ENCODE measurements at regions not wholly inside any gene's neighbourhood (a gene's known extent, or its start where the extent isn't known, plus 50 kb on each side); places are given as distances from the start of the nearest gene placed in this dataset.

DNA sequence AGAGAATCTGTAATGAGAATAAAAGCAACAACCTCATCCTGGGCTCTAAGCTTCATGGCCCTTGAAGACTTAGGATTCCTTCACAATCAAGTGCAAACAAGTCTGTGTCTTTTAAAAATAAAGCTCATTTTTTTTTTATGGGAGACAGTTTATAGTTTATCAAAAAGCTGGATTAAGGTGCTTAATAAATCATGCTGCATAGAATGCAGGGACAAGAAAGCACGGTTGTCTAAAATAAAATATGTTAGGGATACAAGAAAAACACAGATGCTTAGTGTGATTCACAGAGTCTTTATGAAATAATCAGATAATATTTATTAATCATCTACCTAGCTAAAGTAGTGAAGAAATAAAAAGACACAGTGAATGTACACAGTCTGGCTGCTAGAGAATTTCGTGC is 2045.9 kb upstream of the WWC1 start:
- Histone ChIP-seq H3K9ac (ENCODE audit: low read depth in 1 of 2, low read length in 2 of 2) (no peak overlapping the region), H3K27ac (ENCODE audit: low read depth in 2 of 2, low read length in 2 of 2) (no peak overlapping the region), H3K9me3 (ENCODE audit: control insufficient read depth in 2 of 2, low read length in 2 of 2) (no peaks in the 10 kb centered on the region), H3K27me3 (ENCODE audit: control insufficient read depth in 2 of 2, insufficient read depth in 2 of 2, low read length in 2 of 2) (no peaks in the 10 kb centered on the region), H3K4me3 (ENCODE audit: low read length in 2 of 2) (no peak overlapping the region), H3K4me1 (ENCODE audit: control insufficient read depth in 2 of 2, insufficient read depth in 2 of 2, low read length in 2 of 2) (no peaks in the 10 kb centered on the region), H3K36me3 (ENCODE audit: control insufficient read depth in 2 of 2, insufficient read depth in 2 of 2, low read length in 2 of 2) (no peaks in the 10 kb centered on the region)

DNA sequence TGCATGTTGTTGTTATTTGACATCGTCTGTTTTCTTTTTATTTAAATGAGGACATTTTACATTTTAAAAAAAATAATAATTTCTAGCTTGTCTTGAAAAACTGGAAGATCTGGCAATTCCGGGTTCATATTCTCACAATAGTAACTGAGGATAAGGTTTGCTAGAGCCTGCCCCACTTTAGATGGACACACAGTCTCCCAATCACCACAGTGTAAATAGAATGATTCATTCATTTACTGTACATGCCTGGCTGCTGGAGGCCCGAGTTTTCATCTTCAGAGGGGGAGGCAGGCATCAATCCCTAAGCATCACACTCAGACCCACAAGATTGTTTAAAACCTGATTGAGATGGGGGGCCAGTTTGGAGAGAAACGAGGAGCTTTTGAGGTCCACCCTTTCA is 2039.7 kb upstream of the WWC1 start:
- no peak overlapping the region for H3K27ac ChIP-seq (ENCODE audit: low read depth in 2 of 2, low read length in 2 of 2)
- peaks cover 0 to 5% of the 10 kb centered on the region in 2 donors for H3K9me3 ChIP-seq (ENCODE audit: control insufficient read depth in 2 of 2, low read length in 2 of 2)
- no peak overlapping the region for H3K9ac ChIP-seq (ENCODE audit: low read depth in 1 of 2, low read length in 2 of 2)
- no peaks in the 10 kb centered on the region for H3K4me1 ChIP-seq (ENCODE audit: control insufficient read depth in 2 of 2, insufficient read depth in 2 of 2, low read length in 2 of 2)
- no peak overlapping the region for H3K4me3 ChIP-seq (ENCODE audit: low read length in 2 of 2)
- no peaks in the 10 kb centered on the region for H3K36me3 ChIP-seq (ENCODE audit: control insufficient read depth in 2 of 2, insufficient read depth in 2 of 2, low read length in 2 of 2)
- H3K27me3 ChIP-seq (ENCODE audit: control insufficient read depth in 2 of 2, insufficient read depth in 2 of 2, low read length in 2 of 2) = no peaks in the 10 kb centered on the region

DNA sequence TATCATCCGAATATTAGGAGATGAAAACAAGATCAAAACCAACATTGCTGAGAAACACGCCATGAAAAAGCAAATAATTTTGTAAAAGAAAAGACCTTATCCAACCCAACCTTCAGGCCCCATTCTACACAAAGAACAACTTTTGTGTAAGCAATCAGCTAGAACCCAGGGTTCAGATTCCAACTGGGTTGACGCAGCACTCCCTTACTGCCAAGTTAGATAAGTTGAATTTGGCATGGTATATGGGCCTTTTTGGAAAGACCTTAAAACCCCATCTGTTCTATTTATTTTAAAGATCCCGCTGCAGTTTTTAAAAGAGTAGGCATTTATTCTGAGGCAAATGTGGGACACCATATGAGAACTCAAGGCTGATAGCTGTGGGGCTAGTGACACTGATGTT is 2033.8 kb upstream of the WWC1 start:
- H3K27me3 ChIP-seq (ENCODE audit: control insufficient read depth in 2 of 2, insufficient read depth in 2 of 2, low read length in 2 of 2) = no peaks in the 10 kb centered on the region
- peaks cover 0 to 5% of the 10 kb centered on the region in 2 donors for H3K9me3 ChIP-seq (ENCODE audit: control insufficient read depth in 2 of 2, low read length in 2 of 2)
- no peak overlapping the region for H3K27ac ChIP-seq (ENCODE audit: low read depth in 2 of 2, low read length in 2 of 2)
- no peak overlapping the region for H3K4me3 ChIP-seq (ENCODE audit: low read length in 2 of 2)
- H3K9ac ChIP-seq (ENCODE audit: low read depth in 1 of 2, low read length in 2 of 2) = no peak overlapping the region
- H3K36me3 ChIP-seq (ENCODE audit: control insufficient read depth in 2 of 2, insufficient read depth in 2 of 2, low read length in 2 of 2) = no peaks in the 10 kb centered on the region
- no peaks in the 10 kb centered on the region for H3K4me1 ChIP-seq (ENCODE audit: control insufficient read depth in 2 of 2, insufficient read depth in 2 of 2, low read length in 2 of 2)

DNA sequence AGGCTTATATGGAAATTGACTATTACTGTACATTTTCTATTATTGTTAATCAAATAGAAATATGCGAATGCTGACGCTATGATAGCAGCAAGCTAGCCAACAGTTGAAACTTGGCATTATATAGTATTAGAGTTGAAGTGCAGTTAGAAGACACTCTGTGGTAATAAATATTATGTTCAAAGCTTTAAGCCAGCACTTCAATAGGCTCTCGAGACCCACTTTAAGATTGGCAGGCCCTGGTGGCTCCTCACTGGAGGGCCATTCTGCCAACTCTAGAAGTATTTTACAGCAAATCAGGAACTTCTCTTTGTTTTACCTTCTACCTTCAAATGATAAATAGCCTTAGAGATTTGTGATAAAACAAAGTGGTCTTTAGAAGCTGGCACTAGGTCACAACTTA is 2029.0 kb upstream of the WWC1 start:
- Histone ChIP-seq H3K9ac (ENCODE audit: low read depth in 1 of 2, low read length in 2 of 2) (no peak overlapping the region), H3K27me3 (ENCODE audit: control insufficient read depth in 2 of 2, insufficient read depth in 2 of 2, low read length in 2 of 2) (no peaks in the 10 kb centered on the region), H3K9me3 (ENCODE audit: control insufficient read depth in 2 of 2, low read length in 2 of 2) (no peaks in the 10 kb centered on the region), H3K27ac (ENCODE audit: low read depth in 2 of 2, low read length in 2 of 2) (no peak overlapping the region), H3K4me3 (ENCODE audit: low read length in 2 of 2) (no peak overlapping the region), H3K36me3 (ENCODE audit: control insufficient read depth in 2 of 2, insufficient read depth in 2 of 2, low read length in 2 of 2) (no peaks in the 10 kb centered on the region), H3K4me1 (ENCODE audit: control insufficient read depth in 2 of 2, insufficient read depth in 2 of 2, low read length in 2 of 2) (no peaks in the 10 kb centered on the region)

DNA sequence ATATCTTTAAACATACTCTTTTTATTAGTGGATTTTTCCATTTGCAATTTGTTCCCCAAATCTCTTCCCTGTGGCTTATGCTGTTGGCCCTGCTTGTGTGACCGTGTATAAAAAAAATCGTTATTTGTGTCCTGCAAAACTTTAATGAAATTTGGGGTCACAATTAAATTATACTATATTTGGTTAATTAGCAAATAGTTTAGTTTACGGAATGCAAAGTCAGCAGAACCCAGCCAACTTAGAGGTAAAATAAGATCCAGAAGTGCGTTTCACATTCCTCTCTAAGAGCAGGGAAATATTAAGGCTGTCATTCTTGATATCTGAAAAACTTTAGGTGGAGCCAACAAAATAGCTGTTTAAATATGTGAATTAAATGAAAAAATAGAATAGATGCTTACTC is 2023.5 kb upstream of the WWC1 start:
- no peak overlapping the region for H3K27ac ChIP-seq (ENCODE audit: low read depth in 2 of 2, low read length in 2 of 2)

DNA sequence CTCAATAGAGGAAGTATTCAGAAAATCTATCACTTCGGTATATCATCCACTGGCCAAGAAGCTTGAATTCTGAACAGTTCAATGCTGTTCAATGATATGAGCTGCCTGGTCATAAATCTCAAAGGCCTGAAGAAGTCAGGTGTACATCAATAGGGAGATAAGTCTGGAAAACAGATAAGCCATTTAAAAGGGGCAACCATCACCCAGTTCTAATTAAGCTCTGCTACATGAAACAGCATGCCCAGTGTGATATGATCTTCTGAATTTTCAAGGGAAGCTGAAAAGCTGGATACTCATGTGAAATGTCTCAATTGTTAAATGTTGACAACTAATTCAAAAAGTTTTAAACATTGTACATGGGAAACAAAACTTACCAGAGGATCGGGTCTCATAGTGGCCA is 2020.7 kb upstream of the WWC1 start:
- Histone ChIP-seq H3K9me3 (ENCODE audit: control insufficient read depth in 2 of 2, low read length in 2 of 2) (no peaks in the 10 kb centered on the region), H3K9ac (ENCODE audit: low read depth in 1 of 2, low read length in 2 of 2) (no peak overlapping the region), H3K4me1 (ENCODE audit: control insufficient read depth in 2 of 2, insufficient read depth in 2 of 2, low read length in 2 of 2) (no peaks in the 10 kb centered on the region), H3K27ac (ENCODE audit: low read depth in 2 of 2, low read length in 2 of 2) (no peak overlapping the region), H3K27me3 (ENCODE audit: control insufficient read depth in 2 of 2, insufficient read depth in 2 of 2, low read length in 2 of 2) (no peaks in the 10 kb centered on the region), H3K36me3 (ENCODE audit: control insufficient read depth in 2 of 2, insufficient read depth in 2 of 2, low read length in 2 of 2) (no peaks in the 10 kb centered on the region), H3K4me3 (ENCODE audit: low read length in 2 of 2) (no peak overlapping the region)

More for the DNA sequence above, 2023.5 kb upstream of the WWC1 start:
- Histone ChIP-seq H3K36me3 (ENCODE audit: control insufficient read depth in 2 of 2, insufficient read depth in 2 of 2, low read length in 2 of 2) (no peaks in the 10 kb centered on the region), H3K27me3 (ENCODE audit: control insufficient read depth in 2 of 2, insufficient read depth in 2 of 2, low read length in 2 of 2) (no peaks in the 10 kb centered on the region), H3K4me3 (ENCODE audit: low read length in 2 of 2) (no peak overlapping the region), H3K4me1 (ENCODE audit: control insufficient read depth in 2 of 2, insufficient read depth in 2 of 2, low read length in 2 of 2) (no peaks in the 10 kb centered on the region), H3K9me3 (ENCODE audit: control insufficient read depth in 2 of 2, low read length in 2 of 2) (no peaks in the 10 kb centered on the region), H3K9ac (ENCODE audit: low read depth in 1 of 2, low read length in 2 of 2) (no peak overlapping the region)

DNA sequence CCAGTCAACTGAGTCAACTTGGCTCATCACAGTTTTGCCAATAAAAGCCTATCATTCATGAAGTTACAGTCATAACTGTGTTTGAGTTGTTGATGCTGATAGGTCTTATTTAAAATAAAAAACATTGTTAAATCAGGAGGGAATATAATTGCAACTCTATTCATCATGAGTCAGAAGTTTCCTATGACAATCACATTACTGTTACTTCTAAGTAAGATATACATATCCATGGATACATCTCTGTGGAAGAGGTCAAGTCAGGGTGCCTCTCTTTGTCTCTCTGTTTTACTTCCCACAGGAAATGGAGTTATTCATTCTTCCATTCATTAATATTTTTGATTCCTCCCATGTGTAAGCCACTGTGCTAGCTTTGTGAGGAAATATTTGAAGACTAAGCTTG is 2015.4 kb upstream of the WWC1 start:
- H3K4me1 ChIP-seq (ENCODE audit: control insufficient read depth in 2 of 2, insufficient read depth in 2 of 2, low read length in 2 of 2) = no peaks in the 10 kb centered on the region
- H3K9me3 ChIP-seq (ENCODE audit: control insufficient read depth in 2 of 2, low read length in 2 of 2) = no peaks in the 10 kb centered on the region
- H3K27ac ChIP-seq (ENCODE audit: low read depth in 2 of 2, low read length in 2 of 2) = no peak overlapping the region
- no peaks in the 10 kb centered on the region for H3K27me3 ChIP-seq (ENCODE audit: control insufficient read depth in 2 of 2, insufficient read depth in 2 of 2, low read length in 2 of 2)
- no peak overlapping the region for H3K4me3 ChIP-seq (ENCODE audit: low read length in 2 of 2)
- no peak overlapping the region for H3K9ac ChIP-seq (ENCODE audit: low read depth in 1 of 2, low read length in 2 of 2)
- no peaks in the 10 kb centered on the region for H3K36me3 ChIP-seq (ENCODE audit: control insufficient read depth in 2 of 2, insufficient read depth in 2 of 2, low read length in 2 of 2)

DNA sequence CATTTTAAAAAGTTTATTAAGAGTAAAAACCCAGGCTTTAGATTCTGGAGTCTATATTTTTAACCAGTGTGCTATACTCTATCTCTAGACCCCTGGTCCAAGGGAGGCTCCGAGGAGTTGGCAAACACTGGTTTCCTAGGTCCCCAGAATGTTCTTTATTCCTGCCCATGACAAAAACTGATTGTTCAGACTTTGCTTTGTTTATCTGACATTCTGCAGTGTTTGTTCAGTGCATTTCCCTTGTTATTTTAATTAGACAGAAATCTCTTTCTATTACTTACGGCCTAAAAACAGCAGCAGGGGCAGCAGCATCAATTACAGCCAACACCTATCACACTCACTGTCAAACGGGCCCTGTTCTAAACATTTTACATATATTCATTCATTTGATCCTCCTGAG is 2011.6 kb upstream of the WWC1 start:
- Histone ChIP-seq H3K4me1 (ENCODE audit: control insufficient read depth in 2 of 2, insufficient read depth in 2 of 2, low read length in 2 of 2) (no peaks in the 10 kb centered on the region), H3K9me3 (ENCODE audit: control insufficient read depth in 2 of 2, low read length in 2 of 2) (no peaks in the 10 kb centered on the region), H3K27ac (ENCODE audit: low read depth in 2 of 2, low read length in 2 of 2) (no peak overlapping the region), H3K36me3 (ENCODE audit: control insufficient read depth in 2 of 2, insufficient read depth in 2 of 2, low read length in 2 of 2) (no peaks in the 10 kb centered on the region), H3K27me3 (ENCODE audit: control insufficient read depth in 2 of 2, insufficient read depth in 2 of 2, low read length in 2 of 2) (no peaks in the 10 kb centered on the region), H3K9ac (ENCODE audit: low read depth in 1 of 2, low read length in 2 of 2) (no peak overlapping the region), H3K4me3 (ENCODE audit: low read length in 2 of 2) (no peak overlapping the region)

DNA sequence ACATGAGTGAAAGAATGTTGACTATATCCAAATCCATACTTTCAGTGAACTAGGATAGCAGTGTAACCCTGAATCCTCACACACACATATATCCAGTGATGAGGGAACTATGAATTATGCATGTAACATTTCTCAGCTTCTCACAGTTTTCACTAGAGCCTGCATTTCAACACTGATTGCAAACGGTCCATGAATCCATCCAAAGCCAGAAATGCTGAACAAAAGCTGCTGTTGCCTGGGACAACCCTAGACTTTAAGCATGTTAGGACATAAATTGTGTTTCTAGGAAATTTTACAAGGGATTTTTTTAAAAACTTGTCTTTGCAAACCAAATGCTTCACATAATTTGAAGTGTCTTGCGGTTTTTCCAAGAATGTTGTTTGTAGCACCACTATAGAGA is 2010.0 kb upstream of the WWC1 start:
- Histone ChIP-seq H3K9me3 (ENCODE audit: control insufficient read depth in 2 of 2, low read length in 2 of 2) (no peaks in the 10 kb centered on the region), H3K27ac (ENCODE audit: low read depth in 2 of 2, low read length in 2 of 2) (no peak overlapping the region), H3K9ac (ENCODE audit: low read depth in 1 of 2, low read length in 2 of 2) (no peak overlapping the region), H3K4me3 (ENCODE audit: low read length in 2 of 2) (no peak overlapping the region), H3K36me3 (ENCODE audit: control insufficient read depth in 2 of 2, insufficient read depth in 2 of 2, low read length in 2 of 2) (no peaks in the 10 kb centered on the region), H3K4me1 (ENCODE audit: control insufficient read depth in 2 of 2, insufficient read depth in 2 of 2, low read length in 2 of 2) (no peaks in the 10 kb centered on the region), H3K27me3 (ENCODE audit: control insufficient read depth in 2 of 2, insufficient read depth in 2 of 2, low read length in 2 of 2) (no peaks in the 10 kb centered on the region)

DNA sequence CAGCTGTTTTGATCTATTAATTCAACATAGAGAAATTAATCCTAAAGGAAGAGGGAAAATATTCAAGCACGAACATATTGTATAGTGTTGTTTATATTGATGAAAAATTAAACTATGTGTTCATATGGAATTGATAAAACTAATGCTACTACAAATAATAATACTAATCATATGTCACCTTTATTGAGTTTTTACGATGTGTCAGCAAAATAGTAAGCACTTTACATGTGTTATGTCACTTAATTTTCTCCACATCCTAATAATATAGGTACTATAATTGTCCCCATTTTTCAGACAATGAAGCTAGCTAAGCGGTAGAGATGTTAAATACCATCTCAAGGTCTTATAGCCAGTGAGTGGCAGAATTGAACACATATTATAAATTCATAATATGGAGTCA is 2008.5 kb upstream of the WWC1 start:
- no peaks in the 10 kb centered on the region for H3K4me1 ChIP-seq (ENCODE audit: control insufficient read depth in 2 of 2, insufficient read depth in 2 of 2, low read length in 2 of 2)
- no peaks in the 10 kb centered on the region for H3K27me3 ChIP-seq (ENCODE audit: control insufficient read depth in 2 of 2, insufficient read depth in 2 of 2, low read length in 2 of 2)
- peaks cover 0 to 2% of the 10 kb centered on the region in 2 donors for H3K9me3 ChIP-seq (ENCODE audit: control insufficient read depth in 2 of 2, low read length in 2 of 2)
- no peak overlapping the region for H3K27ac ChIP-seq (ENCODE audit: low read depth in 2 of 2, low read length in 2 of 2)
- no peak overlapping the region for H3K9ac ChIP-seq (ENCODE audit: low read depth in 1 of 2, low read length in 2 of 2)
- no peaks in the 10 kb centered on the region for H3K36me3 ChIP-seq (ENCODE audit: control insufficient read depth in 2 of 2, insufficient read depth in 2 of 2, low read length in 2 of 2)
- no peak overlapping the region for H3K4me3 ChIP-seq (ENCODE audit: low read length in 2 of 2)

DNA sequence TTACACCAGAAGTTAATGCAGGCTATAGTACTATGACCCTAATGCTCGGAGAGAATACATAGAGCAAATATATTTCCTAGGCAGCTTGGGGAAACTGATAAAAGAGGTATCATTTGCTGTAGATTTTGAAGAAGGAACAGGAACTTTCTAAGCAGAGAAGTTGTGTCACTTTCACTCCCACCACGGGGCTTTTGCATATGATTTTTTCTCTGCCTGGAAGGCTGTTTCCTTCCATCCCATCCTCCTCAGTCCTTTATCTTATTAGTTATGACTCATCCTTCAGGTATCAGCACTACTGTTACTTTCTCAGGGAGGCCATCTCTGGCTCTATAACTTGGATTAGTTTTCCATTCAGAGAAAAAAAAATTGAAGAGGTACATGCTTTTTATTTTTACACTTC is 2006.1 kb upstream of the WWC1 start:
- Histone ChIP-seq H3K9ac (ENCODE audit: low read depth in 1 of 2, low read length in 2 of 2) (no peak overlapping the region), H3K36me3 (ENCODE audit: control insufficient read depth in 2 of 2, insufficient read depth in 2 of 2, low read length in 2 of 2) (no peaks in the 10 kb centered on the region), H3K27me3 (ENCODE audit: control insufficient read depth in 2 of 2, insufficient read depth in 2 of 2, low read length in 2 of 2) (no peaks in the 10 kb centered on the region), H3K9me3 (ENCODE audit: control insufficient read depth in 2 of 2, low read length in 2 of 2) (peaks cover 0 to 2% of the 10 kb centered on the region in 2 donors), H3K27ac (ENCODE audit: low read depth in 2 of 2, low read length in 2 of 2) (no peak overlapping the region), H3K4me3 (ENCODE audit: low read length in 2 of 2) (no peak overlapping the region), H3K4me1 (ENCODE audit: control insufficient read depth in 2 of 2, insufficient read depth in 2 of 2, low read length in 2 of 2) (no peaks in the 10 kb centered on the region)

All from mucosa of rectum (tissue), 2 donors.